Mesendoderm (in vitro differentiated cells): ENCODE measurements at regions not wholly inside any gene's neighbourhood (a gene's known extent, or its start where the extent isn't known, plus 50 kb on each side); places are given as distances from the start of the nearest gene placed in this dataset.
"Not testable (repeated sequence)": the region's sequence is repeated elsewhere in the genome, so short reads cannot be mapped to it uniquely, and the experiment has no call there.

Source experiments
- DNase-seq: peaks from one replicate; pipeline ENCODE4 v3.0.0; 2013
- H2AK5ac ChIP-seq: 2 replicates; pipeline ENCODE4 v1.6.1; 2013; ENCODE audit warnings: low read length, inconsistent platforms
- H2BK120ac ChIP-seq: 2 replicates; pipeline ENCODE4 v1.6.1; 2013; ENCODE audit warnings: low read depth, mild to moderate bottlenecking, low read length, moderate library complexity, mixed read lengths
- H2BK15ac ChIP-seq: replicated peaks from 2 replicates; pipeline ENCODE4 v1.6.1; 2013; ENCODE audit warnings: low read depth, mild to moderate bottlenecking, moderate library complexity
- H2BK5ac ChIP-seq: 2 replicates; pipeline ENCODE4 v1.6.1; 2013; ENCODE audit warnings: low read length, inconsistent platforms
- H3K18ac ChIP-seq: 2 replicates; pipeline ENCODE4 v1.6.1; 2013; ENCODE audit warnings: mild to moderate bottlenecking, low read length, mixed read lengths
- H3K23ac ChIP-seq: one replicate; pipeline ENCODE4 v1.6.1; 2013; ENCODE audit warnings: low read length
- H3K27ac ChIP-seq: 2 replicates; pipeline ENCODE4 v1.5.1; 2013; ENCODE audit warnings: low read depth, mild to moderate bottlenecking, inconsistent platforms, low read length, moderate library complexity
- H3K27me3 ChIP-seq: 2 replicates; pipeline ENCODE4 v1.6.1; 2013; ENCODE audit warnings: low read length, control low read depth, mild to moderate bottlenecking, inconsistent platforms; ENCODE audit not compliant: insufficient read depth, poor library complexity
- H3K36me3 ChIP-seq: 2 replicates; pipeline ENCODE4 v1.6.1; 2013; ENCODE audit warnings: low read length, inconsistent platforms; ENCODE audit not compliant: control insufficient read depth, insufficient read depth
- H3K4ac ChIP-seq: one replicate; pipeline ENCODE4 v1.6.1; 2013; ENCODE audit warnings: low read depth, mild to moderate bottlenecking, low read length, moderate library complexity
- H3K4me1 ChIP-seq: 2 replicates; pipeline ENCODE4 v1.6.1; 2013; ENCODE audit warnings: low read depth, low read length, inconsistent platforms; ENCODE audit not compliant: control insufficient read depth
- H3K4me2 ChIP-seq: 2 replicates; pipeline ENCODE4 v1.6.1; 2013; ENCODE audit warnings: low read length
- H3K4me3 ChIP-seq: 2 replicates; pipeline ENCODE4 v1.5.1; 2013; ENCODE audit warnings: mild to moderate bottlenecking, low read length
- H3K56ac ChIP-seq: one replicate; pipeline ENCODE4 v1.6.1; 2013; ENCODE audit warnings: low read length
- H3K79me1 ChIP-seq: 2 replicates; pipeline ENCODE4 v1.6.1; 2013; ENCODE audit warnings: low read length, inconsistent platforms
- H3K79me2 ChIP-seq: 2 replicates; pipeline ENCODE4 v1.6.1; 2013; ENCODE audit warnings: mild to moderate bottlenecking, low read length; ENCODE audit not compliant: control insufficient read depth, insufficient read depth
- H3K9ac ChIP-seq: 2 replicates; pipeline ENCODE4 v1.6.1; 2013; ENCODE audit warnings: low read length, inconsistent platforms
- H4K5ac ChIP-seq: one replicate; pipeline ENCODE4 v1.6.1; 2013; ENCODE audit warnings: low read length
- H4K8ac ChIP-seq: one replicate; pipeline ENCODE4 v1.6.1; 2013; ENCODE audit warnings: low read depth, mild to moderate bottlenecking, control low read depth, low read length, moderate library complexity
- WGBS: extraction: QIAGEN DNeasy Blood & Tissue Kit; methylation state at CpG from one replicate; pipeline ENCODE4 v1.1.7; 2013; ENCODE audit warnings: low lambda C conversion rate, missing lambda C conversion rate; ENCODE audit not compliant: insufficient coverage; ENCODE audit errors: extremely low coverage; 5-methylcytosine and 5-hydroxymethylcytosine counted together

DNA sequence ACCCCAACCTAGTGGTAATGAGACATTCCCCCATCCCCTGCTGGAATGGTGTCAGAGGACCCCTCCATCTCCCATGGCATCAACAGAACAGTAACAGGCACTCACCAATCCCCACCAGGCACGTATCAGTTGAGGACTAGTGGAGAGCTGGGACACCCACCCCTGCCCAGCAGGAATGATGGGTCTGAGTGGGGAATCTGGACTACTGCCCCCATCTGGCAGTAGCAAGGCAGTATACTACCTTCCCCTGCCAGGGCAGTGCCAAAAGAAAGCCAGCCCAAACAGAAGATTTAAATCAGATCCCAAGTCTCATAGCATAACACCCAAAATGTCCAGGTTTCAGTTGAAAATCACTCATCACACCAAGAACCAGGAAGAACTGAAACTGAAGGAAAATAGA is 111.2 kb upstream of the NBPF12 start:
- not testable (repeated sequence) for H2BK120ac ChIP-seq, H3K4ac ChIP-seq, H3K18ac ChIP-seq, H3K9ac ChIP-seq, H3K79me2 ChIP-seq, H3K36me3 ChIP-seq, H2BK15ac ChIP-seq, H3K4me2 ChIP-seq, H4K5ac ChIP-seq, H3K27ac ChIP-seq, H4K8ac ChIP-seq, H3K79me1 ChIP-seq, H3K4me3 ChIP-seq, H3K4me1 ChIP-seq, H2BK5ac ChIP-seq, H2AK5ac ChIP-seq, H3K56ac ChIP-seq, DNase-seq, H3K23ac ChIP-seq, H3K27me3 ChIP-seq
- no CpG with 5 or more reads among the region's 1 CpG for WGBS

DNA sequence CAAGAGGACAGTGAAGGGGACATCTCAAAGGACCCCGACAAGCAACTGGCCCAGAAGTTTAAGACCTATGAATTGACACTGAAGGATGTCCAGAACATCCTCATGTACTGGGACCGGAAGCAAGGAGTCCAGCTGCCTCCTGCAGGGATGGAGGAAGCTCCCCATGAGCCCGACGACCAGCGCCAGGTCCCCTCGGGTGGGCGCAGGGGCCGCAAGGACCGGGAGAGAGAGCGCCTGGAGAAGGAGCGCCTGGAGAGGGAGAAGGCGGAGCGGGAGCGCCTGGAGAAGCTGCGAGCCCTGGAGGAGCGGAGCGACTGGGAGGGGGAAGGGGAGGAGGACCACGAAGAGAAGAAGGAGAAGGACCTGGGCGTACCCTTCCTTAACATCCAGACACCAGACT is 143.9 kb upstream of the NBPF12 start:
- no CpG with 5 or more reads among the region's 19 CpGs for WGBS
- not testable (repeated sequence) for H4K8ac ChIP-seq, DNase-seq, H2BK15ac ChIP-seq, H2AK5ac ChIP-seq, H3K27ac ChIP-seq, H3K23ac ChIP-seq, H3K27me3 ChIP-seq, H3K79me2 ChIP-seq, H4K5ac ChIP-seq, H3K79me1 ChIP-seq, H3K56ac ChIP-seq, H3K4me1 ChIP-seq, H3K4me2 ChIP-seq, H3K9ac ChIP-seq, H3K18ac ChIP-seq, H3K4me3 ChIP-seq, H2BK5ac ChIP-seq, H2BK120ac ChIP-seq, H3K36me3 ChIP-seq, H3K4ac ChIP-seq

DNA sequence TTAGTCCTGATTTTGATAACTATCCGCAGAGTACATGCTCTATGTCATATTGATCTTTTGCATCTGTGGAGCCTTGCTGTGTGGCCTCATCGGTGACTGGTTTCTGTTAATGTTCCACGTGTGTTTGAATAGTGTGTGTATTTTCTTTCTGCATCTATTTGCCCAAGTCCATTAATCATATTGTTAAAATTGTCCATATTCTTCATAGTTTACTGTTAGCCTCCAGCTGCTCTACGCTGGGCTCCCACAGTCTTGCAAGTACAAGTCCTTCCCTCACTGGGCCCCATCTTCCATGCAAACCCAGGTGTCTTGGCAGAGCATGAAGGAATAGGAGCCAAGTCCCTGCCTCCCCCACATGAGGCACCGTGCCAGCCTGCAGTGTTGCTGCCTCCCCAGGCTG is 145.4 kb upstream of the NBPF12 start:
- DNase-seq, H3K56ac ChIP-seq, H3K9ac ChIP-seq, H3K4ac ChIP-seq, H3K4me1 ChIP-seq, H3K4me2 ChIP-seq, H2AK5ac ChIP-seq, H2BK120ac ChIP-seq, H3K27ac ChIP-seq, H3K27me3 ChIP-seq, H4K8ac ChIP-seq, H3K23ac ChIP-seq, H3K18ac ChIP-seq, H3K79me1 ChIP-seq, H4K5ac ChIP-seq, H2BK15ac ChIP-seq, H3K79me2 ChIP-seq, H3K36me3 ChIP-seq, H3K4me3 ChIP-seq, H2BK5ac ChIP-seq: not testable (repeated sequence)
- no CpG with 5 or more reads among the region's 5 CpGs for WGBS

DNA sequence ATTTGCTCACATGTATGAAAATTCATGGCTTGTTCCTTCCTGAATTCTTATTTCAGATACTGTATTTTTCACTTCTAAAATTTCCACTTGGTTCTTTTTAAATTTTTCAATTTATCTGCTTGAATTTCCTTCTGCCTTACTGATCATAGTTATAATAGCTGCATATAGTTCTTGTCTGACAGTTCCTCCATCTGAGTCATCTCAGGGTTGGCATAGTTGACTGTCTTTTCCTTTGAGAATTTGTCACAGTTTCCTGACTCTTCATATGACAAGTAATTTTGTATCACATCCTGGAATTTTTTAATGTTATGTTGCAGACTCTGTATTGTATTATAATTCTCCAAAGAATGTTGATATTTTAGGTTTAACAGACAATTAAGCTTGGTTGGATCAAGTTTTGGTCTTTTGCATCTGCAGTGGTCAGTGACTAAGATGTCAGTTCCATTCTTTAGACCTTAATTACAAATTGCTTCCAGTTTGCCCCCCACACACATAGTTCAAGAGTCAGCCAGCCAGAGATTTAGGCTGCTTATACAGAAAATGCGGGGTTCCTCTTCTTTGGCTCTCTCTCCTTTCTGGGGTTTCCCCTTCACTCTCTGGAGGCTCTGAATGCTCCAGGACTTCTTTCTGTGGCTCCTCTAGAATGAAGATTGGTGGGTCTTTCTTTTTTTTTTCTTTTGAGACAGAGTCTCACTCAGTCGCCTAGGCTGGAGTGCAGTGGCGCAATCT is 153.7 kb upstream of the NBPF12 start:
- not testable (repeated sequence) for H3K27ac ChIP-seq, H3K4ac ChIP-seq, H4K5ac ChIP-seq, H2BK15ac ChIP-seq, H3K4me3 ChIP-seq, H3K27me3 ChIP-seq, DNase-seq, H3K9ac ChIP-seq, H3K4me1 ChIP-seq, H2BK120ac ChIP-seq, H4K8ac ChIP-seq, H2AK5ac ChIP-seq, H3K56ac ChIP-seq, H2BK5ac ChIP-seq, H3K36me3 ChIP-seq, H3K79me1 ChIP-seq, H3K23ac ChIP-seq, H3K4me2 ChIP-seq, H3K18ac ChIP-seq, H3K79me2 ChIP-seq
- no CpG with 5 or more reads among the region's 3 CpGs for WGBS

- not testable (repeated sequence) for H4K5ac ChIP-seq, H3K79me1 ChIP-seq, H3K4ac ChIP-seq, H3K4me1 ChIP-seq, H2BK120ac ChIP-seq, H3K18ac ChIP-seq, H3K4me2 ChIP-seq, H3K36me3 ChIP-seq, H2BK5ac ChIP-seq, H2BK15ac ChIP-seq, H3K23ac ChIP-seq, H3K56ac ChIP-seq, H3K27me3 ChIP-seq, H3K9ac ChIP-seq, H3K79me2 ChIP-seq, H3K27ac ChIP-seq, H2AK5ac ChIP-seq, H4K8ac ChIP-seq, H3K4me3 ChIP-seq
- no CpG with 5 or more reads among the region's 7 CpGs for WGBS
- peak; percentile 77 for DNase-seq
Observed at GRCh38 chr1:146781235-146781634, 156.9 kb upstream of the NBPF12 start.
